HG03520 (cell line): ENCODE measurements at regions not wholly inside any gene's neighbourhood (a gene's known extent, or its start where the extent isn't known, plus 50 kb on each side); places are given as distances from the start of the nearest gene placed in this dataset.
"Not testable (repeated sequence)": the region's sequence is repeated elsewhere in the genome, so short reads cannot be mapped to it uniquely, and the experiment has no call there.

Experiments
- ATAC-seq: cut with Tn5 transposase; IDR thresholded peaks from one replicate; pipeline ENCODE4 v1.9.1; 2021; ENCODE audit warnings: mild to moderate bottlenecking, moderate library complexity; ENCODE audit not compliant: unreplicated experiment

GRCh38 chr6:11307226-11307625 lies 74.8 kb upstream of the NEDD9 start:
- ATAC-seq, result no peak

- no peak for ATAC-seq
Observed at GRCh38 chr6:11304946-11305345, 72.5 kb upstream of the NEDD9 start.

- not testable (repeated sequence) for ATAC-seq
Observed at GRCh38 chr6:11299876-11300428, 67.5 kb upstream of the NEDD9 start.

- not testable (repeated sequence) for ATAC-seq
Observed at GRCh38 chr6:11299421-11299784, 66.9 kb upstream of the NEDD9 start.

- ATAC-seq, result no peak
Observed at GRCh38 chr6:11298651-11299420, 66.4 kb upstream of the NEDD9 start.

GRCh38 chr6:11297376-11297729 lies 64.9 kb upstream of the NEDD9 start:
- no peak for ATAC-seq

- no peak for ATAC-seq
Observed at GRCh38 chr6:11296449-11297375, 64.2 kb upstream of the NEDD9 start.

- ATAC-seq, result no peak
Observed at GRCh38 chr6:11295969-11296368, 63.5 kb upstream of the NEDD9 start.

- no peak for ATAC-seq
Observed at GRCh38 chr6:11294228-11294627, 61.8 kb upstream of the NEDD9 start.

GRCh38 chr6:11292594-11293236 lies 60.2 kb upstream of the NEDD9 start:
- no peak for ATAC-seq

GRCh38 chr6:11292091-11292490 lies 59.6 kb upstream of the NEDD9 start:
- ATAC-seq, result no peak

GRCh38 chr6:11291582-11291981 lies 59.1 kb upstream of the NEDD9 start:
- ATAC-seq, result no peak

- ATAC-seq, result no peak
Observed at GRCh38 chr6:11290027-11290426, 57.6 kb upstream of the NEDD9 start.

- no peak for ATAC-seq
Observed at GRCh38 chr6:11288065-11288464, 55.6 kb upstream of the NEDD9 start.

- ATAC-seq, result no peak
Observed at GRCh38 chr6:11284996-11285395, 52.5 kb upstream of the NEDD9 start.

- no peak for ATAC-seq
Observed at GRCh38 chr6:11283629-11284028, 51.2 kb upstream of the NEDD9 start.

- no peak for ATAC-seq
Observed at GRCh38 chr6:11282875-11283274, 50.4 kb upstream of the NEDD9 start.
